Fibroblast of skin of back (primary cell): ENCODE measurements at regions not wholly inside any gene's neighbourhood (a gene's known extent, or its start where the extent isn't known, plus 50 kb on each side); places are given as distances from the start of the nearest gene placed in this dataset.
A peak's percentile ranks its signal among the peaks of the same experiment; 100 is the strongest.

Source experiments
- DNase-seq: peaks from one replicate; pipeline ENCODE4 v3.0.0-alpha.2; 2013

GRCh38 chrX:150127216-150127615 lies 188.9 kb upstream of the EOLA2 start:
- DNase-seq: no peak

GRCh38 chrX:150143721-150144440 lies 205.6 kb upstream of the EOLA2 start:
- no peak for DNase-seq

GRCh38 chrX:150146271-150146896 lies 208.1 kb upstream of the EOLA2 start:
- DNase-seq: no peak

- peak; percentile 48 for DNase-seq
These were observed 210.7 kb upstream of the EOLA2 start for GRCh38 chrX:150148749-150149672.

- DNase-seq: no peak
These were observed 211.9 kb upstream of the EOLA2 start for GRCh38 chrX:150150076-150150779.

GRCh38 chrX:150150780-150151125 lies 212.4 kb upstream of the MAMLD1 start:
- no peak for DNase-seq

- DNase-seq: no peak
These were observed 211.1 kb upstream of the MAMLD1 start for GRCh38 chrX:150152036-150152435.

- no peak for DNase-seq
These were observed 210.6 kb upstream of the MAMLD1 start for GRCh38 chrX:150152546-150152945.

- DNase-seq: peak; percentile 84
These were observed 207.6 kb upstream of the MAMLD1 start for GRCh38 chrX:150155436-150156035.

- no peak for DNase-seq
These were observed 206.5 kb upstream of the MAMLD1 start for GRCh38 chrX:150156615-150157014.

- DNase-seq: no peak
These were observed 205.8 kb upstream of the MAMLD1 start for GRCh38 chrX:150157291-150157690.

- DNase-seq: no peak
These were observed 204.4 kb upstream of the MAMLD1 start for GRCh38 chrX:150158554-150159332.

- no peak for DNase-seq
These were observed 203.6 kb upstream of the MAMLD1 start for GRCh38 chrX:150159537-150159936.

GRCh38 chrX:150160656-150161055 lies 202.5 kb upstream of the MAMLD1 start:
- DNase-seq: no peak

GRCh38 chrX:150161193-150161592 lies 201.9 kb upstream of the MAMLD1 start:
- DNase-seq: no peak

- peak; percentile 46 for DNase-seq
These were observed 201.0 kb upstream of the MAMLD1 start for GRCh38 chrX:150162141-150162540.

GRCh38 chrX:150163221-150163930 lies 199.7 kb upstream of the MAMLD1 start:
- no peak for DNase-seq

GRCh38 chrX:150163956-150164726 lies 199.0 kb upstream of the MAMLD1 start:
- DNase-seq: no peak

- DNase-seq: peak; percentile 54
These were observed 198.0 kb upstream of the MAMLD1 start for GRCh38 chrX:150164971-150165600.
